Progenitor cell of endocrine pancreas (in vitro differentiated cells): ENCODE measurements at regions not wholly inside any gene's neighbourhood (a gene's known extent, or its start where the extent isn't known, plus 50 kb on each side); places are given as distances from the start of the nearest gene placed in this dataset.

ENCODE experiments used
- DNase-seq: peaks from one replicate; pipeline ENCODE4 v3.0.0; 2021; ENCODE audit warnings: low spot score; ENCODE audit not compliant: unreplicated experiment
- H3K27ac Mint-ChIP-seq: 2 replicates; pipeline ENCODE4 v1.8.0; 2021; ENCODE audit warnings: mild to moderate bottlenecking, moderate library complexity, mixed read lengths
- H3K27me3 Mint-ChIP-seq: 2 replicates; pipeline ENCODE4 v1.8.0; 2021; ENCODE audit warnings: mixed read lengths
- H3K36me3 Mint-ChIP-seq: 2 replicates; pipeline ENCODE4 v1.8.0; 2022; ENCODE audit warnings: mixed read lengths; ENCODE audit not compliant: insufficient read depth
- H3K4me1 Mint-ChIP-seq: 2 replicates; pipeline ENCODE4 v1.8.0; 2021; ENCODE audit warnings: low read depth, mixed read lengths
- H3K4me3 Mint-ChIP-seq: 2 replicates; pipeline ENCODE4 v1.8.0; 2021; ENCODE audit warnings: low read depth, mild to moderate bottlenecking, moderate library complexity, mixed read lengths
- H3K9me3 Mint-ChIP-seq: 2 replicates; pipeline ENCODE4 v1.8.0; 2021; ENCODE audit warnings: low read depth, mixed read lengths
- TF ChIP-seq, protein P1 (sequence below): fragments of 200-600 bp; sonication (generic); IDR thresholded peaks from one replicate; pipeline ENCODE4 v1.5.0; 2021; ENCODE audit warnings: antibody characterized with exemption, mild to moderate bottlenecking; ENCODE audit not compliant: unreplicated experiment

DNA sequence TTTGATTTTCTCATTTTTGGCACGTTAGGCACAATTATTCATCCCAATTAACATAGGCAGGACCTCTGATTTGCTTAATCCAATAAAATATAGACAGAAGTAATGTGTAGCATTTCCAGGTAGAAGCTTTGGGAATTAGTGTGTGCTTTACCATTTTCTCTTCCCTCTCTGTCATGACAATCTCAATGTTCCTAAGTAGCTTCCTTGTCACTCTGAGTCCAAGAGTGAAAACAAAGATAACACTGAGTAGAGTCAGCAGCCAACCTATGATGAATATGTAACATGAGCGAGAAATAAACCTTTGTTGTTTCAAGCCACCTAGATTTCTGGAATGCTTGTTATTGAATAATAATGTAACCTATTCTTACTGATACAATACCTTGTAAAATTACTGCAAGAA, 283.8 kb downstream of the OMA1 start:
- Mint-ChIP-seq H3K27me3 (no peaks in the 10 kb centered on the region), H3K27ac (no peak overlapping the region), H3K9me3 (no peaks in the 10 kb centered on the region), H3K4me3 (no peak overlapping the region), H3K4me1 (peaks cover 2% of the 10 kb centered on the region), H3K36me3 (no peaks in the 10 kb centered on the region)
- DNase-seq, result no peak
- TF ChIP-seq, protein P1, sequence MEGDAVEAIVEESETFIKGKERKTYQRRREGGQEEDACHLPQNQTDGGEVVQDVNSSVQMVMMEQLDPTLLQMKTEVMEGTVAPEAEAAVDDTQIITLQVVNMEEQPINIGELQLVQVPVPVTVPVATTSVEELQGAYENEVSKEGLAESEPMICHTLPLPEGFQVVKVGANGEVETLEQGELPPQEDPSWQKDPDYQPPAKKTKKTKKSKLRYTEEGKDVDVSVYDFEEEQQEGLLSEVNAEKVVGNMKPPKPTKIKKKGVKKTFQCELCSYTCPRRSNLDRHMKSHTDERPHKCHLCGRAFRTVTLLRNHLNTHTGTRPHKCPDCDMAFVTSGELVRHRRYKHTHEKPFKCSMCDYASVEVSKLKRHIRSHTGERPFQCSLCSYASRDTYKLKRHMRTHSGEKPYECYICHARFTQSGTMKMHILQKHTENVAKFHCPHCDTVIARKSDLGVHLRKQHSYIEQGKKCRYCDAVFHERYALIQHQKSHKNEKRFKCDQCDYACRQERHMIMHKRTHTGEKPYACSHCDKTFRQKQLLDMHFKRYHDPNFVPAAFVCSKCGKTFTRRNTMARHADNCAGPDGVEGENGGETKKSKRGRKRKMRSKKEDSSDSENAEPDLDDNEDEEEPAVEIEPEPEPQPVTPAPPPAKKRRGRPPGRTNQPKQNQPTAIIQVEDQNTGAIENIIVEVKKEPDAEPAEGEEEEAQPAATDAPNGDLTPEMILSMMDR, result no peak

DNA sequence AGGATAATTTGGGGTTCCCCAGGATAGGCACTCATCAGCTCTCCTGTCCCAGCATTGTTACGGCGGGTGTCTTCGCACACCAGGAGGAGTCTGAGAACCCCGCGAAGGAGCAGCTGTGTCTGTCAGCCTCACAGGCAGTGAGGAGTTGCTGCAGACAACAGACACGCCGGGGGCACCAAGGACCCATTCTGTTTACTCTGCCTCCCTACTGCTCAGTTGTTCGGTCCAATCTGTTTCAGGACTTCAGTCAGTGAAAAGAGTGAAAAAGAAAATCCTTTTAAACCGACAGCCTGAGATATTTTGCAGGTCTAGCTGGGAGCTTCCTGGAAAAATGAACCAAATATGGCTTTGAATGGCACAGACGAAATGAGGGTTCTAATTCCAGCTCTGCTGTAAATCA, 288.4 kb downstream of the OMA1 start:
- TF ChIP-seq, protein P1, result no peak
- Mint-ChIP-seq H3K9me3 (peaks cover 4% of the 10 kb centered on the region), H3K27ac (no peak overlapping the region), H3K4me3 (no peak overlapping the region), H3K36me3 (no peaks in the 10 kb centered on the region), H3K4me1 (no peaks in the 10 kb centered on the region), H3K27me3 (peaks cover 16% of the 10 kb centered on the region)
- DNase-seq, result no peak

DNA sequence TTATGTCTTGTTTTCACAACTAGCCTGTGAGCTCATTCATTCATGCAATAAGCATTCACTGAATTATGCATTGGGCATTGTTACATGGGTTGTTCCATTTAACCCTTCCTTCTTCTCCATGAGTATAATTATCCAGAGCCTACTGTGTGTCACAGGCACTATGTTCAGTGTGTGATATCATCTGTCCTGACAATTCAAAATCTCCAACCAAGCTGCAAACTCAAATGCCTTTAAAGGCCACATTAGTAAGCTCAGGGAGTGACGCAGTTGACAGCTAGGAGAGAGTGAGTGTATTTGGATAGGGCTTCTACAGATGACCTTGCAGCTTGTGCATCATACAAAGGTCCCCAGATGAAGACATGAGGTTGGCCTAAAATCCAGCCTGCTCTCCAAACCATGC, 289.5 kb downstream of the OMA1 start:
- H3K27ac Mint-ChIP-seq, result no peak overlapping the region
- DNase-seq, result no peak
- peaks cover 4% of the 10 kb centered on the region for H3K9me3 Mint-ChIP-seq
- TF ChIP-seq, protein P1, result no peak
- H3K4me3 Mint-ChIP-seq, result no peak overlapping the region
- H3K4me1 Mint-ChIP-seq, result no peaks in the 10 kb centered on the region
- no peaks in the 10 kb centered on the region for H3K36me3 Mint-ChIP-seq
- peaks cover 27% of the 10 kb centered on the region for H3K27me3 Mint-ChIP-seq

DNA sequence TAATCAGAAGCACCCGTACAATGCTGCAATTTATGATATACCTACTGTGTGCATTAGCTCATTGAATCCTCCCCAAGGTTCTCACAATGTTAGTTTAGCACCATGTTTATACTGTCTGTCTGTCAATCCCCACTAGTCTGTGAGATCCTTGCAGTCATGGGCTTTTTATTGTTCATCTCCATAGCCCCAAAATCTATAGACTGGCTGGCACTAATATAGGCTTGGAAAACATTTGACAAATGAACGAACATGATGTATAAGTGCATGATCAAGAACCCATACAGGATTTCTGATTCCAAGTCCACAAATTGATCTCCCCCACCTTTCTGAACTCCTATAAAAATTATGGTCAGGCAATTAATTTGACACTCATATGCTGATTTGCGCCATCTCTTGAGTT, 290.0 kb downstream of the OMA1 start:
- TF ChIP-seq, protein P1, result no peak
- H3K4me1 Mint-ChIP-seq, result no peaks in the 10 kb centered on the region
- no peaks in the 10 kb centered on the region for H3K36me3 Mint-ChIP-seq
- peaks cover 4% of the 10 kb centered on the region for H3K9me3 Mint-ChIP-seq
- DNase-seq, result no peak
- H3K4me3 Mint-ChIP-seq, result no peak overlapping the region
- no peak overlapping the region for H3K27ac Mint-ChIP-seq
- peaks cover 30% of the 10 kb centered on the region for H3K27me3 Mint-ChIP-seq

DNA sequence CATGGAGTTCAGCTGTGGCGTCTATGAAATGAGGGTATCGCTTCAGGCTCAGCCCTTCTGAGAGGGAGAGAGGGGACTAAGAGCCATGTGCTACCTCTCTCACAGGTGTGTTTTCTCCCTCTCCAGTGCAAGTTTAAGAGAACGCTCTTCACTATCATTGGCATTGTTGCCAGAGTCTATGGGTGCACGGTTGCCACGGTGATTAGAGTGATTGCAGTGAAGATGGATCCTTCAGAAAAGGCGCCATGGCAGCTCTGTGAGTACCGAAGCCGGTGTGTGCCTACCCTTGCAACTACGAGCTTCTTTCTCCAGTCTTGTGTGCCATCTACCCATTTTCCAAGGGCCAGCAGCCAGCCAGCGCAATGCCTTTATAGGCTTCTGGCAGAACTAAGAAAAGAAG, 290.5 kb downstream of the OMA1 start:
- no peaks in the 10 kb centered on the region for H3K36me3 Mint-ChIP-seq
- TF ChIP-seq, protein P1, result no peak
- no peaks in the 10 kb centered on the region for H3K4me1 Mint-ChIP-seq
- peaks cover 35% of the 10 kb centered on the region for H3K27me3 Mint-ChIP-seq
- H3K9me3 Mint-ChIP-seq, result peaks cover 4% of the 10 kb centered on the region
- no peak overlapping the region for H3K27ac Mint-ChIP-seq
- no peak for DNase-seq
- no peak overlapping the region for H3K4me3 Mint-ChIP-seq
